NB4 (cell line): ENCODE measurements at regions not wholly inside any gene's neighbourhood (a gene's known extent, or its start where the extent isn't known, plus 50 kb on each side); places are given as distances from the start of the nearest gene placed in this dataset.
A peak's percentile ranks its signal among the peaks of the same experiment; 100 is the strongest.

Experiments
- CTCF ChIP-seq: IDR thresholded peaks from one replicate; pipeline ENCODE4 v1.5.1; 2012; ENCODE audit warnings: low read depth, low read length
- MAX ChIP-seq: IDR thresholded peaks from 2 replicates; pipeline ENCODE4 v1.6.1; 2011; ENCODE audit warnings: low read depth, low read length
- POLR2A ChIP-seq: IDR thresholded peaks from 2 replicates; pipeline ENCODE4 v1.6.1; 2011; ENCODE audit warnings: mild to moderate bottlenecking; ENCODE audit not compliant: insufficient read length; ENCODE audit errors: extremely low read depth

- TF ChIP-seq POLR2A (no peak), MAX (peak; percentile 20), CTCF (no peak)
Measured at GRCh38 chr4:26074712-26075430, 160.9 kb downstream of the SMIM20 start.
